PC-3 (cell line): ENCODE measurements at regions not wholly inside any gene's neighbourhood (a gene's known extent, or its start where the extent isn't known, plus 50 kb on each side); places are given as distances from the start of the nearest gene placed in this dataset.

Experiments used
- EZH2 ChIP-seq: fragments of 300-600 bp; sonication (generic); IDR thresholded peaks from one replicate; pipeline ENCODE4 v1.6.1; 2017; ENCODE audit warnings: antibody characterized with exemption, mild to moderate bottlenecking, low read length; ENCODE audit not compliant: unreplicated experiment
- EZH2phosphoT487 ChIP-seq: fragments of 300-600 bp; sonication (generic); IDR thresholded peaks from 2 replicates; pipeline ENCODE4 v1.6.1; 2018; ENCODE audit warnings: mild to moderate bottlenecking, antibody characterized with exemption, low read length, borderline replicate concordance
- TF ChIP-seq, protein P1 (sequence below): fragments of 300-600 bp; sonication (generic); conservative IDR thresholded peaks from 2 replicates; pipeline ENCODE4 v1.5.1; 2017; ENCODE audit warnings: antibody characterized with exemption, low read depth, mild to moderate bottlenecking, low read length

DNA sequence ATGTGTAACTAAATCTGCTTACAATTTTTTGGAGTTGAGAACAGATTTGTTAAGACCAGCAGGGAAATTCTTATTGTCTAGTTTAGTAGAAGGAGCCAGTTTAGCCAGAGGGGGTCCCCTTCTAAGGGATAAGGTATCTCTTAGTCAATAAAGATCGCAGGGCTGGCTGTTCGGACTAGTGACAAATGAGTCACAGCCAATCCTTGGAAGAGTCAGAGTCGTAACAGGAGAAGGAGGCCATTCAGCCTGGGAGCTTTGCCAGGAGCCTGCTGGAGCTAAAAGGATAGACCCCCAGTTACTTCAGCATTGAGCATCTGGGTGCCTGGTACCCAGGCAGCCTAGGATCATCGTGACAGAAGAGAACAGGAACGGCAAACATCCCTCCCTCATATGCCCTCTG lies 191.6 kb upstream of the ARHGAP20 start:
- TF ChIP-seq EZH2phosphoT487 (no peak), EZH2 (no peak)
- TF ChIP-seq, protein P1, sequence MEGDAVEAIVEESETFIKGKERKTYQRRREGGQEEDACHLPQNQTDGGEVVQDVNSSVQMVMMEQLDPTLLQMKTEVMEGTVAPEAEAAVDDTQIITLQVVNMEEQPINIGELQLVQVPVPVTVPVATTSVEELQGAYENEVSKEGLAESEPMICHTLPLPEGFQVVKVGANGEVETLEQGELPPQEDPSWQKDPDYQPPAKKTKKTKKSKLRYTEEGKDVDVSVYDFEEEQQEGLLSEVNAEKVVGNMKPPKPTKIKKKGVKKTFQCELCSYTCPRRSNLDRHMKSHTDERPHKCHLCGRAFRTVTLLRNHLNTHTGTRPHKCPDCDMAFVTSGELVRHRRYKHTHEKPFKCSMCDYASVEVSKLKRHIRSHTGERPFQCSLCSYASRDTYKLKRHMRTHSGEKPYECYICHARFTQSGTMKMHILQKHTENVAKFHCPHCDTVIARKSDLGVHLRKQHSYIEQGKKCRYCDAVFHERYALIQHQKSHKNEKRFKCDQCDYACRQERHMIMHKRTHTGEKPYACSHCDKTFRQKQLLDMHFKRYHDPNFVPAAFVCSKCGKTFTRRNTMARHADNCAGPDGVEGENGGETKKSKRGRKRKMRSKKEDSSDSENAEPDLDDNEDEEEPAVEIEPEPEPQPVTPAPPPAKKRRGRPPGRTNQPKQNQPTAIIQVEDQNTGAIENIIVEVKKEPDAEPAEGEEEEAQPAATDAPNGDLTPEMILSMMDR, result no peak
